ENCODE measurements at regions not wholly inside any gene's neighbourhood (a gene's known extent, or its start where the extent isn't known, plus 50 kb on each side); places are given as distances from the start of the nearest gene placed in this dataset.

DNA sequence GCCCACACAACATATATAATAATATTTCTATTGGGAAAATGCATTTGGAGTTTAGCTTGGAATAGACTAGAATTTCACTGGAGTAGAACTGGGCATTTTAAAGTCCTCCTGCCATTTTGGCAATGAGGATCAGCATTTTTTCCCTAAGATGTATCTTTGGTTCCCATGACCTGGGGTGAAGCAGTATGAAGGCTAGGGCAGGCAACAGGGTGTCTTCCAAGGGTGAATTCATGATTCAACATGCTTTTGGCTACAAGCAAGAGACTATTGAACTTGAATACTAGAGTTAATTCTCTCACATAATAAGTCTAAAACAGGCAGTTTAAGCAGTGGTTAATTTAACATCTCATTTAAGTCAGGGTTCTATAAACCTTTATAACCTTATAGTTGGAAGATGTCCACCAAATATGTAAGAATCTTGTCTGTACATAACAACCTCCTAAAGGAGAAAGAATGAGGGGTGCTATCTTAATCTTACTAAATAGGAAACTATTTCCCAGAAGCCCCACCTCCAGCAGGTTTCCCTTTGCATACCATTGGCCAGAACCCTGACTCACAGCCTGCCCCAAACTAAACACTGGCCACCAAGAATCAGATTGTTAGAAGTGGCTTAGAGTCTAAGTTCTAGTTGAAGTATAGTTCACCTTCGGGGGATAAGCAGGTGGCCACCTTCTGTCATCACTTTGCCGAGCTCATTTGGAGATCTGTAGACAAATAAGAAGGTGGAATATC, 96.0 kb upstream of the PRPS1L1 start:
- no peak overlapping the region for H3K4me3 ChIP-seq (ENCODE audit: control insufficient read depth, low read depth, low read length)
- DNase-seq (ENCODE audit: low read depth), result no peak
- TF ChIP-seq, protein P1, sequence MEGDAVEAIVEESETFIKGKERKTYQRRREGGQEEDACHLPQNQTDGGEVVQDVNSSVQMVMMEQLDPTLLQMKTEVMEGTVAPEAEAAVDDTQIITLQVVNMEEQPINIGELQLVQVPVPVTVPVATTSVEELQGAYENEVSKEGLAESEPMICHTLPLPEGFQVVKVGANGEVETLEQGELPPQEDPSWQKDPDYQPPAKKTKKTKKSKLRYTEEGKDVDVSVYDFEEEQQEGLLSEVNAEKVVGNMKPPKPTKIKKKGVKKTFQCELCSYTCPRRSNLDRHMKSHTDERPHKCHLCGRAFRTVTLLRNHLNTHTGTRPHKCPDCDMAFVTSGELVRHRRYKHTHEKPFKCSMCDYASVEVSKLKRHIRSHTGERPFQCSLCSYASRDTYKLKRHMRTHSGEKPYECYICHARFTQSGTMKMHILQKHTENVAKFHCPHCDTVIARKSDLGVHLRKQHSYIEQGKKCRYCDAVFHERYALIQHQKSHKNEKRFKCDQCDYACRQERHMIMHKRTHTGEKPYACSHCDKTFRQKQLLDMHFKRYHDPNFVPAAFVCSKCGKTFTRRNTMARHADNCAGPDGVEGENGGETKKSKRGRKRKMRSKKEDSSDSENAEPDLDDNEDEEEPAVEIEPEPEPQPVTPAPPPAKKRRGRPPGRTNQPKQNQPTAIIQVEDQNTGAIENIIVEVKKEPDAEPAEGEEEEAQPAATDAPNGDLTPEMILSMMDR (conservative IDR thresholded peaks at IDR 0.05; ENCODE audit: control insufficient read depth, insufficient read depth, low read depth, low read length), result no peak

DNA sequence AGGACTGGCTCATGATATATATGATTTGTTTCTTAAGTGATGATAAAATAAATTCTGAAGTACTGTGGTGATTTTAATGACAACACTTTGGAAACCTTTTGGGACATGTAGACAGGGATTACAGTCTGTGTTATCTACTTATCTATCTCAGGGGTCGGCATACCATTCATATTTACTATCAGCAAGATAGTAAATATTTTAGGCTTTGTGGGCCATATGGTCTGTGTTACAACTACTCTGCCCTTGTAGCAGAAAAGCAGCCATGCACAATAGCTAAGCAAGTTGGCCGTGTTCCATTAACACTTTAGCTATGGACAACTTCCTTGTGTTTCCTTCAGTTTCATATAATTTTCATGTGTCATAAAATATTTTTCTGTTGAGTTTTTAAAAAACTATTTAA, 97.8 kb upstream of the PRPS1L1 start:
- TF ChIP-seq, protein P1 (conservative IDR thresholded peaks at IDR 0.05; ENCODE audit: control insufficient read depth, insufficient read depth, low read depth, low read length), result no peak
- no peak overlapping the region for H3K4me3 ChIP-seq (ENCODE audit: control insufficient read depth, low read depth, low read length)
- no peak for DNase-seq (ENCODE audit: low read depth)

DNA sequence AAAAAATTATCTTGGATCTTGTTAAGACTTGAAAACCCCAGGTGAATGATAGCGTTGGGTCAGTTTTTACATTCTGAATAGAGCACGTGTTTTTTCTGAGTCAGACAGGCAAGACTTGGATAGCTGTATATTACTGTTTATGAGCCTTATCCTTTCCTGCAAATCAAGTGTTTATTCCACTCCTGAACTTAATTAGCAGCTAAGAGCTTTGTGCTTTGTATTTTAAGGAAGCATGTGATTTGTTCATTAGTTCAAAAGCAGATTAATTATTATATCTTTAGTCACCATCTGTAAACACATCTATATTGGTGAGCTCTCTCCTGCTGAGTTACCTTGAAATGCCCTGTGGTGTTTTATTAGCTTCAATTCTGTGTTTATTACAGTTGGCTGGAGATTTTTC, 98.6 kb upstream of the PRPS1L1 start:
- TF ChIP-seq, protein P1 (conservative IDR thresholded peaks at IDR 0.05; ENCODE audit: control insufficient read depth, insufficient read depth, low read depth, low read length), result no peak
- DNase-seq (ENCODE audit: low read depth), result no peak
- no peak overlapping the region for H3K4me3 ChIP-seq (ENCODE audit: control insufficient read depth, low read depth, low read length)

DNA sequence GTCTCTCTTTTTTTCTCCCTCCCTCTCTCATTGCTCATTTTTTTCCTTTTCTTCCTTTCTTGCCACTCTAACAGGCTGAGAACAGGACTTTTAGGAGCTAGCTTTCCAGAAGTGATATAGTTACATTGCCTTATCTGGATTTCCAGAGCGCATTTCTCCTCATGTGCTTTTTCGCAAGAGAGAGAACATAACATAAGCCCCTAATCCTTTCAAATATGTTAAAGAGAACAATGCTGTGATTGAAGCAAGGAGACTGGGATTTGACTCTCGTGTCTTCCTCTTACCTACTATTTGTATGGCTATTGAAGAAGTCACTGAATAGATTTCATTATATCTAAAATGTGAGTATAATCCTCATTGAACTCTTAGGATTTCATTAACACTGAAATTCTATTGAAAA, 101.2 kb upstream of the PRPS1L1 start:
- TF ChIP-seq, protein P1 (conservative IDR thresholded peaks at IDR 0.05; ENCODE audit: control insufficient read depth, insufficient read depth, low read depth, low read length), result no peak
- H3K4me3 ChIP-seq (ENCODE audit: control insufficient read depth, low read depth, low read length), result no peak overlapping the region
- no peak for DNase-seq (ENCODE audit: low read depth)

DNA sequence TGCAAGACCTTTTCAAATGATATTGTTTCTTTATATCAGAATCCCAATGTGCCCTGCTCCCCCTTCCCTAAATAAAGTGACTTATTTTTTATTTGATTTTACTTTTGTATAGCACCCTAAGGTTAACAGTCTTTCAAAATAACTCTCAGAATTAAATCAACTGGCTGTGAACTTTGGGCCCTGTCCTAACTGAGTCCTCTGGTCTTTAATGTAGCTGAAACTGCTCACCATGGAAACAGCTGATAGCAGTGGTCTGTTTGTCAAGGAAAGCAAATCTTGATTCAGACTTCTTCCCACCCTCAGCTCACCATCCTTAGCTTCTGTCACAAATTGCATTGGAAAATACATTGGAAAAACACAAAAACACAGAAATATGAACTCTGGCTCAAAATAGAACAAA, 105.2 kb upstream of the PRPS1L1 start:
- no peak overlapping the region for H3K4me3 ChIP-seq (ENCODE audit: control insufficient read depth, low read depth, low read length)
- TF ChIP-seq, protein P1 (conservative IDR thresholded peaks at IDR 0.05; ENCODE audit: control insufficient read depth, insufficient read depth, low read depth, low read length), result no peak
- no peak for DNase-seq (ENCODE audit: low read depth)

DNA sequence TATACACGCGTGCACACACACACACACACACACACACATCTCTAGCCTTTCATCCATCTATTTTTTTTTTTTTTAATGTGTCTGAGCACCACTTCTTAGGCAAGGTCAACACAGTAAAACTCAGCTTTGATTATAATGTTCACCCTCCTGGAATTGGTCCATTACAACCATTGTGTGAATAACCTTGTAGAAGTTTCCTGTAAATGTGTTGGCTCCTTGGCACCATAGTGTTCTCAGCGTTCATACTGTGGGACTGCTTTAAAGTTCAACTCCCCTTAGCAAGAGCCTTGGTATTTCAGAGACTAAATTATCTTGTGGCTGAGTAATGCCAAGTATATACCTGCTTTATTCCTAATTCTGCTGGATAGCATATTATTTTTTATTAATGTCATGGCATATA, 106.3 kb upstream of the PRPS1L1 start:
- no peak overlapping the region for H3K4me3 ChIP-seq (ENCODE audit: control insufficient read depth, low read depth, low read length)
- TF ChIP-seq, protein P1 (conservative IDR thresholded peaks at IDR 0.05; ENCODE audit: control insufficient read depth, insufficient read depth, low read depth, low read length), result no peak
- DNase-seq (ENCODE audit: low read depth), result no peak

Data from fibroblast of mammary gland (primary cell).